GM23248 (cell line): ENCODE measurements at regions not wholly inside any gene's neighbourhood (a gene's known extent, or its start where the extent isn't known, plus 50 kb on each side); places are given as distances from the start of the nearest gene placed in this dataset.

Experiments
- DNase-seq: peaks from one replicate; pipeline ENCODE4 v3.0.0-alpha.2; 2015
- H2AFZ ChIP-seq: fragments of 200-600 bp; sonication (generic); 2 replicates; pipeline ENCODE4 v1.6.1; 2016; ENCODE audit warnings: antibody characterized with exemption
- H3F3A ChIP-seq: fragments of 200-600 bp; sonication (generic); 2 replicates; pipeline ENCODE4 v1.6.1; 2016; ENCODE audit warnings: mild to moderate bottlenecking, antibody characterized with exemption, mixed run types; ENCODE audit not compliant: insufficient read depth
- H3K27ac ChIP-seq: fragments of 200-600 bp; sonication (generic); 2 replicates; pipeline ENCODE4 v1.5.1; 2016; ENCODE audit warnings: mild to moderate bottlenecking
- H3K27me3 ChIP-seq: fragments of 200-600 bp; sonication (generic); replicated peaks from 2 replicates; pipeline ENCODE4 v1.6.1; 2016; ENCODE audit warnings: mild to moderate bottlenecking; ENCODE audit not compliant: insufficient read depth
- H3K36me3 ChIP-seq: fragments of 200-600 bp; sonication (generic); 2 replicates; pipeline ENCODE4 v1.6.1; 2016; ENCODE audit warnings: low read depth, mild to moderate bottlenecking
- H3K4me1 ChIP-seq: fragments of 200-600 bp; sonication (generic); 2 replicates; pipeline ENCODE4 v1.6.1; 2016; ENCODE audit warnings: mild to moderate bottlenecking; ENCODE audit not compliant: insufficient read depth
- H3K4me2 ChIP-seq: fragments of 200-600 bp; sonication (generic); one replicate; pipeline ENCODE4 v1.6.1; 2016; ENCODE audit warnings: mild to moderate bottlenecking; ENCODE audit not compliant: unreplicated experiment
- H3K4me3 ChIP-seq: fragments of 200-600 bp; sonication (generic); 2 replicates; pipeline ENCODE4 v1.5.1; 2016; ENCODE audit warnings: mild to moderate bottlenecking
- H3K79me2 ChIP-seq: fragments of 200-600 bp; sonication (generic); 2 replicates; pipeline ENCODE4 v1.6.1; 2016; ENCODE audit warnings: mild to moderate bottlenecking; ENCODE audit not compliant: insufficient read depth
- H3K9ac ChIP-seq: fragments of 200-600 bp; sonication (generic); 2 replicates; pipeline ENCODE4 v1.6.1; 2016; ENCODE audit warnings: mild to moderate bottlenecking
- H3K9me2 ChIP-seq: fragments of 200-600 bp; sonication (generic); 2 replicates; pipeline ENCODE4 v1.6.1; 2016; ENCODE audit warnings: mixed run types, mild to moderate bottlenecking, moderate library complexity; ENCODE audit not compliant: insufficient read depth
- H3K9me3 ChIP-seq: fragments of 200-600 bp; sonication (generic); one replicate; pipeline ENCODE4 v1.6.1; 2017; ENCODE audit warnings: low read depth
- H4K20me1 ChIP-seq: fragments of 200-600 bp; sonication (generic); 2 replicates; pipeline ENCODE4 v1.6.0; 2016; ENCODE audit not compliant: insufficient read depth
- EZH2 ChIP-seq: fragments of 200-600 bp; sonication (generic); IDR thresholded peaks from 2 replicates; pipeline ENCODE4 v1.6.1; 2018; ENCODE audit warnings: antibody characterized with exemption, mild to moderate bottlenecking; ENCODE audit not compliant: insufficient read depth, poor library complexity, severe bottlenecking
- EZH2phosphoT487 ChIP-seq: fragments of 200-600 bp; sonication (generic); IDR thresholded peaks from 2 replicates; pipeline ENCODE4 v1.6.1; 2018; ENCODE audit warnings: antibody characterized with exemption, moderate library complexity, mild to moderate bottlenecking, low read depth; ENCODE audit not compliant: insufficient read depth
- WGBS, 2 experiments: methylation state at CpG; one replicate each; pipeline ENCODE4 v1.1.6; 2015 to 2017; ENCODE audit warnings: low lambda C conversion rate in 2 of 2, low coverage in 1 of 2; ENCODE audit errors: missing lambda C conversion rate in 2 of 2; 5-methylcytosine and 5-hydroxymethylcytosine counted together
- in situ Hi-C: fragments of 300-500 bp; cut with MboI; formaldehyde crosslinking; loops from 2 replicates; pipeline ENCODE4 v1.15.0; 2020

DNA sequence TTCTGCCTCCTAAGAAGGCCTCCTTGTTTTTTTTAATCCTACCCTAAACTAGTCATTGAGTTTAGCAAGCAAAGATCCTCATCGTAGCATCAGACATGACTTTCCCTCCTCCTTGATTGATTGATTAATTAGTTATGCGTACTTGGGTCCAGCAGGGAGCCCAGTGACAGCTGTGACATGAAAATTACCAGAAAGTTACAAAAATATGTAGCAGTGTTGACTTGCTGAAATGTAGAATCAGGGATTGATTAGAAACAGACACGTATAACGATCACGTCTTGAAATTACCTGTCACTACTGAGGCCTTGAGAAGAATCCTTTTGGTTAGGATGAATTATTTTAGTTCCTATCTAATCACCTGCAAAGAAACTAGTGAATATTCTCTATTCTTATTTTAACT, 167.4 kb upstream of the MPPED2 start:
- Histone ChIP-seq H2AFZ (no peak overlapping the region), H3K36me3 (no peaks in the 10 kb centered on the region), H3K9me2 (no peaks in the 10 kb centered on the region), H3K4me1 (no peaks in the 10 kb centered on the region), H3K27ac (no peak overlapping the region), H3K9ac (no peak overlapping the region), H4K20me1 (no peaks in the 10 kb centered on the region), H3F3A (no peaks in the 10 kb centered on the region), H3K9me3 (no peaks in the 10 kb centered on the region), H3K79me2 (no peaks in the 10 kb centered on the region), H3K4me3 (no peak overlapping the region), H3K4me2 (no peak overlapping the region), H3K27me3 (no peaks in the 10 kb centered on the region)
- TF ChIP-seq EZH2 (no peak), EZH2phosphoT487 (no peak)
- 13 to 15% methylated on average over 5 of the region's 5 CpGs for WGBS, 2 experiments
- no peak for DNase-seq
- in situ Hi-C loops, result no loop called here

DNA sequence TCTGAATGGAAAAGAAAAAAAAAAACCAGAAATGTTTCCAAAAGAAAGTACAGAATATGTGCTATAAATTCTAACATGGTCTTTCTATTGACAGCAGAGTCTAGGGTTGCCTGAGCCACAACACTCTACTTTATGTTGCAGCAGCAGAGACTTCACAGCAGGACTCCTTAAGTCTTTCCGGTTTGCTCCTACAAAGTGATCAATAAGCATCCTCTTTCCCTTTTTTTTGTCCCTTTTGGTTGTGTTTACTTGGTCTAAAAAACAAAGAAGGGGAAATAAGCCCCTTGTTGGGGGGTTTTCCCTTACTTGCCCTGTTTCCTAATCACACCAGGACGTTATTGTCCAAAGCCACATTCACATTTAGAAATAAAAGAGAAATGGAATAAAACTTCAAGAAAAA, 163.1 kb upstream of the MPPED2 start:
- in situ Hi-C loops, result no loop called here
- Histone ChIP-seq H3K9ac (no peak overlapping the region), H2AFZ (no peak overlapping the region), H3K4me1 (no peaks in the 10 kb centered on the region), H3K27ac (no peak overlapping the region), H3K79me2 (no peaks in the 10 kb centered on the region), H3K36me3 (no peaks in the 10 kb centered on the region), H3K9me3 (no peaks in the 10 kb centered on the region), H4K20me1 (no peaks in the 10 kb centered on the region), H3K9me2 (no peaks in the 10 kb centered on the region), H3K4me3 (no peak overlapping the region), H3K4me2 (no peak overlapping the region), H3F3A (no peaks in the 10 kb centered on the region), H3K27me3 (no peaks in the 10 kb centered on the region)
- TF ChIP-seq EZH2phosphoT487 (no peak), EZH2 (no peak)
- DNase-seq, result no peak
- WGBS, 2 experiments, result 11 to 12% methylated on average over 2 of the region's 2 CpGs

DNA sequence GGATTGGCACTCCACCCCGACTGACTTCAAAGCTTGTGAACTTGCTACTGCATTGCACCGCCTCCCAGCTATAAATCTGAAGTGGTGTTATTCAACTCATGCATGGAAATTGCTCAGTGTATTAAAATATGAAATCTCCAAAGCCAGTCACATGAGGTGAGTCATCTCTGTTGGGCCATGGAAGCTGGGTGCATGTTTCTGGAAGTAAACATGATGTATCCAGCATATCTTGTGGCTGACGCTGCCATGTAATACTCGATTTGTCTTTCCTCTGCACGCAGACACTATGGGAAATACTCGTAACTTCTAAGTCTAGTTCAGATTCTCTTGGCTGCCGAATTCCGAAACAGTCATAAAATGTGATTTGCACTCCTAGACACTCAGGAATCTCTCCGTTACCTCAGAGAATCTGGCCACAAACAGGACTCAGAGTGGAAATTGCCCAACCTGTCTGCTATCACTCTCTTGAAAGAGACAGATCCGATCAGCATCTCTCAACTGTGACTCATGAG, 154.9 kb upstream of the MPPED2 start:
- 41 to 45% methylated on average over 10 of the region's 10 CpGs for WGBS, 2 experiments
- TF ChIP-seq EZH2 (no peak), EZH2phosphoT487 (no peak)
- no peaks in the 10 kb centered on the region for H3K4me1 ChIP-seq
- DNase-seq, result peak; percentile 11
- no peaks in the 10 kb centered on the region for H3K9me3 ChIP-seq
- no peaks in the 10 kb centered on the region for H4K20me1 ChIP-seq
- no peak overlapping the region for H3K9ac ChIP-seq
- in situ Hi-C loops, result no loop called here
- H3K4me2 ChIP-seq, result no peak overlapping the region
- no peaks in the 10 kb centered on the region for H3K27me3 ChIP-seq
- H3K9me2 ChIP-seq, result no peaks in the 10 kb centered on the region
- no peak overlapping the region for H3K27ac ChIP-seq
- no peak overlapping the region for H3K4me3 ChIP-seq
- no peaks in the 10 kb centered on the region for H3K79me2 ChIP-seq
- H2AFZ ChIP-seq, result no peak overlapping the region
- H3K36me3 ChIP-seq, result no peaks in the 10 kb centered on the region
- H3F3A ChIP-seq, result no peaks in the 10 kb centered on the region

- Histone ChIP-seq H3K27me3 (no peaks in the 10 kb centered on the region), H3K9ac (no peak overlapping the region), H4K20me1 (no peaks in the 10 kb centered on the region), H3K9me2 (no peaks in the 10 kb centered on the region), H3K4me3 (no peak overlapping the region), H3K79me2 (no peaks in the 10 kb centered on the region), H3F3A (no peaks in the 10 kb centered on the region), H3K27ac (no peak overlapping the region), H3K9me3 (no peaks in the 10 kb centered on the region), H3K4me1 (no peaks in the 10 kb centered on the region), H2AFZ (no peak overlapping the region), H3K4me2 (no peak overlapping the region), H3K36me3 (no peaks in the 10 kb centered on the region)
- DNase-seq, result no peak
- no peak for TF ChIP-seq EZH2
- TF ChIP-seq EZH2phosphoT487, result no peak
- in situ Hi-C loops, result no loop called here
- 0 to 5% methylated on average over 1 of the region's 1 CpG for WGBS, 2 experiments
These were observed 153.9 kb upstream of the MPPED2 start for GRCh38 chr11:30740091-30740490.

- Histone ChIP-seq H3K27me3 (no peaks in the 10 kb centered on the region), H3K9me2 (no peaks in the 10 kb centered on the region), H2AFZ (no peak overlapping the region), H4K20me1 (no peaks in the 10 kb centered on the region), H3K4me1 (no peaks in the 10 kb centered on the region), H3K79me2 (no peaks in the 10 kb centered on the region), H3K27ac (no peak overlapping the region), H3K9ac (no peak overlapping the region), H3K36me3 (no peaks in the 10 kb centered on the region), H3K4me3 (no peak overlapping the region), H3K9me3 (no peaks in the 10 kb centered on the region), H3K4me2 (no peak overlapping the region), H3F3A (no peaks in the 10 kb centered on the region)
- in situ Hi-C loops, result no loop called here
- TF ChIP-seq EZH2 (no peak), EZH2phosphoT487 (no peak)
- DNase-seq, result no peak
These were observed 149.8 kb upstream of the MPPED2 start for GRCh38 chr11:30735946-30736345.
